ENCODE measurements at regions not wholly inside any gene's neighbourhood (a gene's known extent, or its start where the extent isn't known, plus 50 kb on each side); places are given as distances from the start of the nearest gene placed in this dataset.
A peak's percentile ranks its signal among the peaks of the same experiment; 100 is the strongest.

DNA sequence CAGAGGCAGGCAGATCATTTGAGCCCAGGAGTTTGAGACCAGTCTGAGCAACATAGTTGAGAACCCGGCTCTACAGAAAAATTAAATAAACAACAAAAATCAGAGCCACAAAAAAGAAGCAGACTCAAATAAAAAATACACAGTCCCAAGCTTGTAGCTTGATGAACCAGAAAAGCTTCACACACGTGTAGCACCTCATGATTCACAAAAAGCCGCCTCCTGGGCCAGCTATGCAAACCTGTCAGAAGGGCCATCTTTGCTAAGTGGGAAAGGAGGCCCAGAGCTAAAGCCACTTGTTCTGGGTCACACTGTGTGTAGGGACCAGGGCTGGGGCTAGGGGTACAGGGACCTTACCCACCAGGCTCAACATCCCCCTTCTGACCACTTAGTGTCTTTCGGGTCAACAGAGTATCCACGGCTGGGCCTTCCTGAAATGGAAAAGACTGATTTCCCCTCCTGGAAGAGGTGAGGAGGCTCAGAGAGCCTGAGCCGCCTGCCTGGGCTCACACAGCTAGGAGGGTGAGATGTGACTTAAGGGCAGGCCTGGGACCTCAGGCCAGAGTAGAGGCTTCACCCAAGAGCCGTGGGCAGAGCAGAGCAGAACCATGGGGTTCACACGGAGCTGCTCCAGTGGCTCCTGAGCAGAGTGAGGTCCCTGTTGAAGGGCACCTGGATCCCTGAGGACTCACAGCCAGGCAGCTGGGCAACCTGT lies 269.6 kb downstream of the PARN start:
- DNase-seq: no peak

DNA sequence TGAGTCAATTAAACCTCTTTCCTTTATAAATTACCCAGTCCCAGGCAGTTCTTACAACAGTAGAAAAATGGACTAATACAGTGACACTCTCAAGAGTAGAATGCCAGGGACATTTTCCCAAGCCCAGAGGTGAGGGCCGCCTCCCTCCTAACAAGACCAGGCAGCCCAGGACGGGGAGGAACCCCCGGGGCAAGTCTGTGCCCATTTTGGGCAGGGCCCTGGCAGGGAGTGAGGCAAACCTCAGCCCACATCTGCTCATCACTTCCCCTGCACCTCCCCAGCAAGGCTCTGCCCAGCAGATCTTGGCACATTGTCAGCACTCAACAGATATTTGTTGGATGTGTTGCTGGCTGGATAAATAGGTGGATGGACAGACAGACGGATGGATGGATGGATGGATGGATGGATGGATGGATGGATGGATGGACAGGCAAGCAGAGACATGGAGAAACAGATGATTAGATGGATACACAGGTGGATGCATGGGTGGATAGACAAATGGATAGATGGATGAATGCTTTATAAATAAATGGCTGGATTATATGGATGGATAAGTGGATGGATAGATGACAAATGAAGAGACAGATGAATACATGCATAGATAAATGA lies 271.3 kb downstream of the PARN start:
- peak; percentile 60 for DNase-seq

DNA sequence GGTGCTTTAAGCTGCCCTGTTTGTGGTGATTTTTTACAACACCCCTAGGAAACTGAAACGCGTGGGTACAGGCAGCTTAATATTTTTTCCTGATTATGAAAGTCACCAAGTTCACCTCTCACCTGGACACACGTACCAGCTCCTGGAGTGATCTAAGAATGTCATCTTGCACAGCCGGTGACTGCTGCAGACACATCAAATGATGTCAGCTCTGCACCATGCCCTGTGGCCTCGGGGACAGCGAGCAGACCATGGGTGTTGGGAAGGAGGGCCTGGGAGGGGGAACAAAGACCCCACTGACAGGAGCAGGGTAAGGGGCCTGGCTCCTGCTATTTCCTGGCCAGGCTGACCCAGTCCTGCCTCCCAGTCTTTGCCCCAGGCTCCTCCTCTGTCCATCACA lies 272.7 kb downstream of the PARN start:
- no peak for DNase-seq

DNA sequence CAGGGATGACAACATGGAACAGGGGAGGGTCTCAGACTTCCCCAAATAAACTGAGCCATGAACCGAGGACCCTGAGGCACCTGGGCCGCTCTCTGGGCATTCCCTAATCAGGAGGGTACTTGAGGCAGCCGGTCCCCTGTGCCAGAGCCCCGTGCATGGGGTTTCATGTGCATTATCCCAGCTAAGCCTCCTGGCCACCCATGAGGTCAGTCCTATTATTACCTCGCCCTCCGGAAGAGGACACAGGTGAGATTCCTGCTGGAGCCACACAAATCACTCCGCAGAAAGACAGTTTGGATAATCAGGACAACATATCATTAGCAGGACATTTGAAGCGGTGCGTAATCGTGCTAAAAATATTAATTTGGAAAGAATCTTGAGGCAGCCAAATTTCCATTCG lies 274.0 kb downstream of the PARN start:
- DNase-seq: no peak

DNA sequence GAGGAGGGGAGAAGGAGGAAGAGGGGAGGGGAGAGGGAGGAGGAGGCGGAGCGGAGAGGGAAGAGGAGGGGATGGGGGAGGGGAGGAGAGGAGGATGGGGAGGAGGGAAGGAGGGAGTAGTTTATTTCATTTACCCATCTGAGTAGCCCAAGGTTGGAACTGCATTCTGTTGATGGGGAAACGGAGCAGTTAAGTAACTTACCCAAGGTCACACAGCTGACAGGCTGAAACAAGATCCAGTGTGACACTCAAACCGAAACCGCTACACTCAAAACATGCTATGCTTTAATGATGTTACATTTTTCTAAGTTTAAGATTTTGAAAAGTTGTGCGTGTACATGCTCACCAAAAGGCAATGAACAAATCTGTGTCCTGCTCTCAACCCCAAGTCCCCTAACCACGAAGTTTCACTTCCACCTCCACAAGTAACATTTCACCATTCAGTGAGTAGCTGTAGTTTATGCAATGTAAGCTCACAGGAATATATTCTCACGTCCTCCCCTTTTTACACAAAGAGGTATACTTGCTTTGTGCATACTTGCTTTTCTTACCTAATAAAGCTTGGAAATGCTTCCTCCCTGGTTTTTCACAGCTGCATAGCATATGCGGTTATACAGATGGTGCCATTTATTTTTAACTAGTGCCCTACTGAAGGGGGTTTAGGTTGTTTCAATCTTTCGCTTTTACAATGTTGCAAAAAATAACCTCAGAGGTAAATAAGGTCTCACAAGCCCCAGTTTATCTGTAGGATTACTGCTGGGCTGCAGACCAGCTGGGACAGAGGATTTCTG lies 275.3 kb downstream of the PARN start:
- DNase-seq: no peak

DNA sequence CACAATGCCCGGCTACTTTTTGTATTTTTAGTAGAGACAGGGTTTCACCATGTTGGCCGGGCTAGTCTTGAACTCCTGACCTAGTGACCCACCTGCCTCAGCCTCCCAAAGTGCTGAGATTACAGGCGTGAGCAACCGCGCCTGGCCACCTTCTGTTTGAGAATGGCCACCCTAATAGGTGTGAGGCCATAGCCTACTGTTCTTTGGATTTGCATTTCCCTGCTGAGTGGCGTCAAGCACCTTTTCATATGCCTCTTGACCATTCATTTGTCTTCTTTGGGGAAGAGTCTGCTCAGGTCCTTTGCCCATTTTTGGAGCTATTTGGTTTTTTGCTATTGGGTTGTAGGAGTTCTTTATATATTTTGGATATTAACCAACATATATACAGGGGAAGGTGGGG lies 276.7 kb downstream of the PARN start:
- DNase-seq: no peak

DNA sequence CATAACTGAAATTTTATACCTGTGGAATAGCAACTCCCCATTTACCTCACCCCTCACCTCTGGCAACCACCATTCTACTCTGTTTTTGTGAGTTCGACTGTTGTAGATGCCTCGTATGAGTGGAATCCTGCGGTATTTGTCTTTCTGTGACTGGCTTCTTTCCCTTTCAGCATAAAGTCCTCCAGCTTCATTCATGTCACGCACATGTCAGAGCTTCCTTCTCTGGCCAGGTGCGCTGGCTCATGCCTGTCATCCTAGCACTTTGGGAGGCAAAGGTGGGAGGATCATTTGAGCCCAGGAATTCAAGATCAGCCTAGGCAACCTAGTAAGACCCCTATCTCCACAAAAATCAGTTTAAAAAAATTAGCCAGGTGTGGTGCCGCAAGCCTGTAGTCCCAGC lies 278.4 kb downstream of the PARN start:
- DNase-seq: no peak

DNA sequence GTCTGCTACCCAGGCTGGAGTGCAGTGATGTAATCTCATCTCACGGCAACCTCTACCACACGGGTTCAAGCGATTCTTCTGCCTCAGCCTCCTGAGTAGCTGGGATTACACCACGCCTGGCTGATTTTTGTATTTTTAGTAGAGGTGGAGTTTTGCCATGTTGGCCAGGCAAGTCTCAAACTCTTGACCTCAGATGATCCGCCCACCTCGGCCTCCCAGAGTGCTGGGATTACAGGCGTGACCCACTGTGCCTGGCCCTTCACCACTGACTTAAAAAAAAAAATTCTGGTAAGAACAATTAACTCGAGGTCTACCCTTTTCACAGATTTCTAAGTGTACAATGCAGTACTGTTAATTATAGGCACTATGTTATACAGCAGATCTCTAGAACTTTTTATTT lies 279.4 kb downstream of the PARN start:
- DNase-seq: no peak

DNA sequence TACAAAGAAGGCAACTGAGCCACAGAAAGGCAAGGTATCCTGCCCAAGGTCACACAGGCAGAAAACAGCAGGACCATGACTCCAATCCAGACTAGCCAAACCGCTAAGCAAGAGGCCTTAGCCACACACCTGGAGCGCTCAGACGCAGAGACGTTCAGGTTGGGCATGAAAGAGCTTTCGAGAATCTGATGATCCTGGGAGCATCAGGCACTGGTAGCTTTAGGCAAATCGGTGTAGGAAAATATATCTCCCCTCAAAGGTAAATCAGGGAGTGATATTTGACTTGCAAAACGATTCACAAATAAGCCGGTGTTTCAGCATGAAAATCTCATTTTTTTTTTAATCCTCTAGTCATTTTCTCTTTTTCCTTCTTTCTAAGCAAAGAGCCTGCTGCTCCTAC lies 279.0 kb downstream of the MRTFB start:
- no peak for DNase-seq

DNA sequence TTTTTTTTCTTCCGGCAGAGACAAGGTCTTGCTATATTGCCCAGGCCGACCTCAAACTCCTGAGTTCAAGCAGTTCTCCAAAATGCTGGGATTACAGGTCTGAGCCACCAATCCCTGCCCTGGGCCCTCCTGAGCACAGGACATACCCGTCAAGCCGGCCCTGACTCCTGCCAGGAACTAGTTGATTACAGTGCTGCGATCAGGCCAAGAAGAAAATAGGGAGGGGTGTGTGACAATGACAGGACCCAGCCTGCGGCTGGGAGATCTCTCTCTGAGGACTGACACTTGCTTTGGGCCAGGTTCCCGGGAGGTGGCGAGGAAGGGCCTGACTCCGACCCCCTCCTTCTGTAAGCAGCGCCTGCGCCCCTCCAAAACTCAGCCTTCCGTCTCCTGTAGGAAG lies 276.6 kb downstream of the MRTFB start:
- no peak for DNase-seq

DNA sequence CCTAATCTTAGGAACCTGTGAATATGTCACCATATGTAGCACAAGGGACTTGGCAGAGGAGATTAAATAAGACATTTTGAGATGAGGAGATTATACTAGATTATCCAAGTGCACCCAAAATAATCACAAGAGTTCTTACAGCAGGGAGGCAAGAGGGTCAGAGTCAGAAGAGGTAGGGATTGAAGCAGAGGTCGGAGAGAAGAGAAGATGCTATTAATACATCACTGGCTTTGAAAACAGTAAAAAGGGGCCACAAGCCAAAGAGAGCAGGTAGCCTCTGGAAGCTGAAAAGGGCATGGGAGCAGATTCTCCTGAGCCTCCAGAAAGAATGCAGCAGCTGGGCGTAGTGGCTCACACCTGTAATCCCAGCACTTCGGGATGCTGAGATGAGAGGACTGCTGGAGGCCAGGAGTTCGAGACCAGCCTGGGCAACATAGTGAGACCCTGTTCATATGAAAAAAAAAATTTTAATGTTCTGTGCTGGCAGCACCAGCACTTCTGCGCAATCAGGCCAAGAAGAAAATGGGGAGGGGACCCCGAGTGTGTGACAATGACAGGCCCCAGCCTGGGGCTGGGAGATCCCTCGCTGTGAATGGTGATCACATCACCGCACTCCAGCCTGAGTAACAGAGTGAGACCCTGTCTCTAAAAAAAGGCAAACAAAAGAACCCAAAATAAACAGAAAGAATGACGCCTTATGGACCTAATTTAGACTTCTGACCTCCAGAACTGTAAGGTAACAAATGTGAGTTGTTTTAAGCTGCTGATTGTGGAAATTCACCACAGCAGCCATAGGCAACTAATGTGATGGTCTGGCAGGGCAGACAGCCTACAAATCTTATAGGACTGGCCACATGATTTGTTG lies 275.4 kb downstream of the MRTFB start:
- no peak for DNase-seq

DNA sequence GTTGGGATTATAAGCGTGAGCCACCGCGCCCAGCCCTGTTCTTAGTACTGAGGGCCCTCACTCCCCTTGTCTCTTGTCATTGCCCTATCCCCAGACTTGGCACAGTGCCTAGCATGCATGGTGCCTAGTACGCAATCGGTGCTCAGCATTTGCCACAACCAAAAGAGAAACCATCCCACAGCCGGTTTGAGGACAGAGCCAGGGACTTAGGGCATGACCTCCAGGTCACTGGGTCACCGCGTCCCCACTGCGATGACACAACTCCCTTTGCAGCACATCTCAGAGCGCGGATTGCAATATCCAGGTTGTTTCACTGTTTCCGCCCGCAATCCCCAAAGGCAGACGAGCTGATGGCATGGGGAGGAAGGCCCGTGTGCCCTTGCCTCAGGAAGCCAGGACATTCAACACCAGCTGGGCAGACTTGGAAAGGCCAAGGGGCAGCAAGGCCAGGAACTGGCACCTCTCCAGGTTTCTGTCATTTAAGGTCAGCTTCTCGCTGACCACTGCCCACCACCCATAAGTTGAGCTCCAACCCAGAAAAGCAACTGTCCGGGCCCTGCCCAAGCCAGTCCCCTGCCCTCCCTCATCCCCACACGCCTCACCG lies 274.5 kb downstream of the MRTFB start:
- no peak for DNase-seq

DNA sequence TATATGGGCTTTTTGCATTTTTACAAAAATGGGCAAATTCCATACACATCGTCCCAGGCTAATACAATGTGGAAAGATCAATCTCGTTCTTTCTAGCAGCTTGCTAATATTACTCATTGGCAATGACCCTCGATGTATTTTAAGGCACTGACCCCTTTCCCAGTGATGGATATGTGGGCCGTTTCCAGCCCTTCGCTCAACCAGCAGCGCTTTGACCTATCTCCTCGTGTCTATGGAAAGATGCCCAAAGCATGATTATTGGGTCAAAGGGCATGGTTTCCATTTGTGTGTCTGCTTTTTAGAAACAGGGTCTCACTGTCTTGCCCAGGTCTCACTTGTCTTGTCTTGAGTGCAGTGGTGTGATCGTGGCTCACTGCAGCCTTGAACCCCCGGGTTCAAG lies 273.8 kb downstream of the MRTFB start:
- no peak for DNase-seq

DNA sequence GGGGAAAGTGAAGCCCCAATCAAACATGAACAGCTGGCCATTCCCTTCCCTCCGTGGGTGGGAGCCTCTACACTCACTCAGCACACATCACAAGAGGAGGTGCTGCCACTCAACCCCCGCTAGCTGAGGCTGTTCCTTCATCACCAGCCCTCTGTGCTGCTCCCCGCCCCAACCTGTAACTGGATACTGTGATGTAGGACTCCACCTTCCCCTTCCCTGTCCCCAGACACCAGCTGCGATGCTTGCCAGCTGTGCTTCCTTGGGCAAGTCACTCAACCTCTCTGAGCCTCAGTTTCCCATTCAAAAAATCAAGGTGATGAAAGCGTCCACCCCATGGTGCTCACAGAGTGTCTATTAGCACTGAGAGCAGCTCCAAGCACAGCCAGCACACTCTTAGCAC lies 273.2 kb downstream of the MRTFB start:
- no peak for DNase-seq

DNA sequence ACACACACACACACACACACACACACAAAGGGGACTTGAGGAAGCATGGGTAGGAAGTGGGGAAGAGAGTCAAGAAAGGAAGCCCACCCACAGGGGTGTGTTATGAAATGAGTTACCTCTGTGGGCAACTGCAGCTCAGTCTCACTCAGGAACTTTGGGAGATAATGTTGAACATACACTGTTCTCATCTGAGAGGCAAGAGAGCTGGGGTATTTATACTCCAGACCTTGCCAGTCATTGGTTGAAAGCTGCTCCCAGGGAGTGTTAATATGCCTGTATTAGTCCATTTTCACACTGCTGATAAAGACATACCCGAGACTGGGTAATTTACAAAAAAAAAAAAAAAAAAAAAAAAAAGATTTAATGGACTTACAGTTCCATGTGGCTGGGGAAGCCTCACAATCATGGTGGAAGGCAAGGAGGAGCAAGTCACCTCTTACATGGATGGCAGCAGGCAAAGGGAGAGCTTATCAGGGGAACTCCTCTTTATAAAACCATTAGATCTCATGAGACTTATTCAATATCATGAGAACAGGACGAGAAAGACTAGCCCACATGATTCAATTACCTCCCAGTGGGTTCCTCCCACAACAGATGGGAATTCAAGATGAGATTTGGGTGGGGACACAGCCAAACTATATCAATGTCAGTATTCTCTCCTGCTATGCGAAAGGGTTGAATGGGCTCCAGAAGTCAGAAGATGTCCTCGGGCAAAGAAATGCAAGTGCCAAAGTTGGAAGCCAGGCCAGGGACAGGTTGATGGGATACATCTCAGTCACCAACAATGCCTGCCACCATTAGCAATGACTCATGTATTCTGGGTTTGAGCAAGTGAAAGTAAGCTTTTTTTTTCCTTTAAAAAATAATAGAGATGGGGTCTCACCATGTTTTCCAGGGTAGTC lies 270.5 kb downstream of the MRTFB start:
- no peak for DNase-seq

DNA sequence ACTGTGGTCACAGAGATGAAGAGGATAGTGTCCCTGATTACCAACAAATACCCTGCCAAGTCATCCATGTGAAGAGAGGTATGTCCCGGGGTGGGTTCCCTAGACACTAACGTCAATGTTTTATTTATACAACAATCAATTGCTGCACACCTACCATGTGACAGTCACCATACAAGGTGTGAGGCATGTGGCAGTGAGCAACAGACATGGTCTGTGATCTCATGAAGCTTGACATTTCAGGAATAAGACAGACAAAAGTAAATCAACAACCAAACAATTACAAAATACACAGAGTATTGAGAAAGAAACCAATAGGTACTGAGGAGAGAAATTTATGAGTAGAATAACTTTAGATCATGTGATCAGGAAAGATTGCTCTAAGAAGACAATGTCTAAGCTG lies 268.6 kb downstream of the MRTFB start:
- no peak for DNase-seq

DNA sequence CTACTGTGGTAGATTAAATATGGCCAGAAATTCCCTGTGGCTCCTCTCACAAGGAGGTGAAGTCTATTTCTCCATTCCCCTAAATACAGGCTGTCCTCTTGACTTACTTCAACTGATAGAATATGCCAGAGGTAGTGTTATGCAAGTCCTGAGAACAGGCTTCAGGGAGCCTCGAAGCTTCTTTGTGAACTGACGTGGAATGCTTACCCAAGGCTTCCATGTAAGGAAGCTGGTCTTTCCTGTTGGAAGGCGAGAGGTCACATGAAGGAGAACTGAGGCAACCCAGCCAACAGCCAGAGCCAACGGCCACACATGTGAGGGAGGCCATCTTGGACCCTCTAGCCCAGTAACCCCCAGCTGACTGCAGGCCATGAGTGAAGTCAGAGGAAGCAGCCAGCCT lies 267.9 kb downstream of the MRTFB start:
- no peak for DNase-seq

DNA sequence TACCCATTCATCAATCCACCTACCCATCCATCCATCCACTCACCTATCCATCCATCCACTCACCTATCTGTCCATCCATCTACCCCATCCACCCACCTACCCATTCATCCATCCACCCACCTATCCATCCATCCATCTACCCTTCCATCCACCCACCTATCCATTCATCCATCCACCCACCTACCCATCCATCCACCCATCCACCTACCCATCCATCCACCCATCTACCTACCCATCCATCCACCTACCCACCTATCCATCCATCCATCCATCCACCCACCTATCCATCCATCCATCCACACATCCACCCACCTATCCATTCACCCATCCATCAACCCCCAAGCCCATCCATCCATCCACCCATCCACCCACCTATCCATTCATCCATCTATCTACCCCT lies 267.1 kb downstream of the MRTFB start:
- no peak for DNase-seq

DNA sequence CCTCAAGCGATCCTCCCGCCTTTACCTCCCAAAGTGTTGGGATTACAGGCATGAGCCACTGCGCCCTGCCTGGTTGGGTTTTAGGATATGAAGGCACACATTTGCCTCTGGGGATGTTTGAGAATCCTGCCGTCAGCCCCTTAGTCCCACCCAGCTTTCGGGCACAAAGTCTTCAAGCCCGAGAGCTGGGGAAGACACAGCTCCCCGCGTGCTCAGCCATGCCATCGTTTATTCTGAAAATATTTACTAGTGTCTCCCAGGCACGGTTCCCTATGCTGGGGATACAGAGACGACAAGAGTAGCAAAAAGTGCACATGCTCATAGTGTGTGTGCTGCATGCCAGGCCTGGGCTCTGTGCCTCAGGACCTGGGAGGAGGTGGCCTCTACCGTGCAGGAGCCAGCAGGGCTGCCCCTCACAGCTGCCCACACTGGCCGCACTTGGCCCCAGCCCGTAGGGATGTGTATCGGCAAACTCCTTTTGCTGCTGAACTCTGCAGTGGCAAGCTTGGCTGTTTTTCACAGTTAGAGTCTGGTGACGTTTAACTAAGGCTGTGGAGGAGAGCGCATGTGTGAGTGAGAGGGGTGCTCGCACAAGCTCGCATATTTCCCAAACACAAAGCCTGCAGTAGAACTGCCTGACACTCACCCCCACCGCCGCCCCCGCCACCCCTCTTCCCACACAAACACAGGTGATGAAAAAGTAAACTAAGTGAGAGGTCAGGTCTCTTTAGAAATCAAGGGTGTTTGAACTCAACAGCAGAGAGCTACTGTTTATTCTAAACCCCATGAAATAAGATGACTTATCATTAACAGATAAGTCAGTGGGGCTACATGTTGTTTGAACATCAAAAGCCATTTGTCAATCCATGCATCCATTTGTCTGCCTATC lies 266.4 kb downstream of the MRTFB start:
- no peak for DNase-seq

DNA sequence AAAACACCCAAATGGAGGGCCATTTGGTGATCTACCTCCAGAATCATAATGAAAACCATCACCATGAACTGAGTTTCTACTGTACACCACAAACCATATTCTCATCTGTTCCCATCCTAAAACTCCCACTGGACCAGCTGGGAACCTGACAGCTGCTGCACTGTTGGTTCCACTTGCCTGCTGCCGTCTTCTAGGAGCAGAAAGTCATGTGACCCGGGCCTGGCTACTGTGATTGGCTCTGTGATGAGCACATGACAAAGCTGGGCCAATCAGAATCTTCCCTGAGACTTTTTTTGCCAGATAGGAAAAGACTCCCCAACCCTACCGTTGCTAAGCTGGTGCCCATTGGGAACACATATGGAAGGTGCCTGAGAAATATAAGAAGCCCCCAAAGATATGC lies 264.2 kb downstream of the MRTFB start:
- DNase-seq: no peak
